Mononuclear cell (primary cell): ENCODE measurements at regions not wholly inside any gene's neighbourhood (a gene's known extent, or its start where the extent isn't known, plus 50 kb on each side); places are given as distances from the start of the nearest gene placed in this dataset.
"Not testable (repeated sequence)": the region's sequence is repeated elsewhere in the genome, so short reads cannot be mapped to it uniquely, and the experiment has no call there.

Source experiments
- H3K27me3 ChIP-seq: 2 replicates; pipeline ENCODE4 v1.6.0; 2011; ENCODE audit warnings: low read length, control low read depth; ENCODE audit not compliant: insufficient read depth
- H3K4me1 ChIP-seq: 2 replicates; pipeline ENCODE4 v1.5.1; 2011; ENCODE audit warnings: mild to moderate bottlenecking, low read length, control low read depth; ENCODE audit not compliant: insufficient read depth
- H3K4me3 ChIP-seq: 2 replicates; pipeline ENCODE4 v1.5.1; 2011; ENCODE audit warnings: mild to moderate bottlenecking, low read length, moderate library complexity
- H3K9me3 ChIP-seq: 2 replicates; pipeline ENCODE4 v1.5.1; 2011; ENCODE audit warnings: low read depth, mild to moderate bottlenecking, control low read depth, low read length

DNA sequence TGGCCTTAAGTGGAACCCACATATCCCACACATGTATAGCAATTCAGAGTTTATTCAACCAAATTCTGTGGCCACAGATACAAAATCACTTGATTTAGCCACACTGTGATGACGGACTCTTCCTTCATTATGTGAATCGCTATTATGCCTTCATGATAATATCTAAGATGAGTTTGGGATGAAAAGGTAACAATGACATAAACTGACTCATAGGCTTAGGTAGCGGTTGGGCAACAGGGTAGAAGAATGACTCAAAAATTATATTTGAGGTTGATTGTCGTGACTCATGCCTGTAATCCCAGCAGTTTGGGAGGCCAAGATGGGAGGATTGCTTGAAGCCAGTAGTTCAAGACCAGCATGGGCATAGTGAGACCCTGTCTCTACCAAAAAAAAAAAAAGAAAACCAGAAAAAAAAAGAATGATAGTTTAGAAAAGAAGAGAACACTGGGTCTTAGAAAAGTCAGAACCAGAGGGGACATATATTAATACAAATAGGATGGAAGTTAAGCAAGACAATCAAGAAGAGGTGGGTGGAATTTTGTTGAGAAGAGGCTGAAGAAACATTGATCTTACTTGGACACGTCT, 70.4 kb upstream of the USP9X start:
- Histone ChIP-seq H3K9me3 (no peaks in the 10 kb centered on the region), H3K4me1 (peaks cover 8% of the 10 kb centered on the region), H3K4me3 (no peak overlapping the region), H3K27me3 (no peaks in the 10 kb centered on the region)

DNA sequence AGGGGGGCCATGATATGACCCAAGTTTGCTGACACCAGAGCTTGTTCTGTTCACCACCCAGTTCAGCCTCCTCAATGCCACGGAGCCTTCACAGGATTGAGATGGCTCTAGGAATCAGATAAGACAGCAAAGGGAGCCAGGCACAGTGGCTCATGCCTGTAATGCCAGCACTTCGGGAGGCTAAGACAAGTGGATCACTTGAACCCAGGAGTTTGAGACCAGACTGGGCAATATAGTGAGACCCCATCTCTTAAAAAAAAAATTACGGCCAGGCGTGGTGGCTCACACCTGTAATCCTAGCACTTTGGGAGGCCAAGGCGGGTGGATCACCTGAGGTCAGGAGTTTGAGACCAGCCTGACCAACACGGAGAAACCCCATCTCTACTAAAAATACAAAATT, 67.5 kb upstream of the USP9X start:
- not testable (repeated sequence) for H3K4me3 ChIP-seq, H3K4me1 ChIP-seq, H3K27me3 ChIP-seq, H3K9me3 ChIP-seq

- not testable (repeated sequence) for H3K27me3 ChIP-seq, H3K4me1 ChIP-seq, H3K4me3 ChIP-seq, H3K9me3 ChIP-seq
These were observed 66.7 kb upstream of the USP9X start for GRCh38 chrX:41018391-41019040.

DNA sequence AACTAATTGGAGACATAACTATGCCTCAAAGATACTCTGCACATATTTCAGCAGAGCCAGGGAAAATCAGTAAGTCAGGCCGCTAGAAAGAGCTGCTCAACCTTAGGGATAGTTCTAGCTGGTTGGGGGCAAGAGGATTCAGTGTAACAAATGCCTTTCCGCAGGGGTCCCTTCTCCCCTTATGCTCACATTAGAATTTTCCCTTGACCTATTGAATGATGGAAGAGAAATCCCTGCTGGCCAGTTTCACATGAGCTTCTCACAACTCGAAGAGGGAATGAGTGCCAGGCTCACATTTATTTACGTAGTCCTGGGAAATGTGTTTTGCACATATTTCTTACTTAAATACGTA, 66.2 kb upstream of the USP9X start:
- H3K27me3 ChIP-seq: no peaks in the 10 kb centered on the region
- H3K9me3 ChIP-seq: no peaks in the 10 kb centered on the region
- peaks cover 5% of the 10 kb centered on the region for H3K4me1 ChIP-seq
- no peak overlapping the region for H3K4me3 ChIP-seq

DNA sequence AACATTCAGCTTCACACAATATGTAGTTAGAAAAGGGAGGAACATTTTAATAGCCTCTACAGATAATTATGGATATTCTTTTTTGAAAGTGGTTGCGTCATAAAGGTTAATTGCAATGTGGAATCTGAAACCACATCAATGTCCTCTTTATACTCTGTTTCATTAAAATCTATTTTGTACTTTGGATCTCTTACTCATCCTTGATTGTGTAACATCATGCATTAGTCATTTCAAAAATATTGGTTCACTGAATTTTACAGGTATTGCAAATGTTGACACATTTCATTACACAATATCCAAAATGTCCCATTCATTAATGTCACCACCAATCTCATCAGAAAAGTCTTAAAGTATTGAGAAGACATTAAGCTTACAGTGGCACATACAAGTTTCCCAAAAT, 62.7 kb upstream of the USP9X start:
- Histone ChIP-seq H3K4me3 (no peak overlapping the region), H3K4me1 (peaks cover 5% of the 10 kb centered on the region), H3K27me3 (no peaks in the 10 kb centered on the region), H3K9me3 (no peaks in the 10 kb centered on the region)

DNA sequence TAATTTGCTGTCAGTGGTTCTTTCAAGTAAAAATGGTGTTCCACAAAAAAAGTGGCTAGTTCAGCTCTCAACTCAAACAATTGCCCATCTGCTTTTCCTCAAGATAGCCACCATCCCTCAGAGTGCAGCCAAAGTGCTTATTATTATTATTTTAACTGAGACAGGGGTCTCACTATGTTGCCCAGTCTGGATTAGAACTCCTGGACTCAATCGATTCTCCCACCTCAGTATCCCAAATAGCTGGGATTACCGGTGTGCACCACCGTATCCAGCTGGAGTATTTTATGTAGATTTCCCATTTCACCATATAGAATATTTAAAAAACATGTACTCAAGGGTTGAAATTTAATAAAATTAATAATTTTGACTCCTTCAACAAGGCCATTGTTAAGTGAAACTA, 62.1 kb upstream of the USP9X start:
- H3K9me3 ChIP-seq: no peaks in the 10 kb centered on the region
- no peak overlapping the region for H3K4me3 ChIP-seq
- H3K27me3 ChIP-seq: no peaks in the 10 kb centered on the region
- H3K4me1 ChIP-seq: peaks cover 5% of the 10 kb centered on the region

DNA sequence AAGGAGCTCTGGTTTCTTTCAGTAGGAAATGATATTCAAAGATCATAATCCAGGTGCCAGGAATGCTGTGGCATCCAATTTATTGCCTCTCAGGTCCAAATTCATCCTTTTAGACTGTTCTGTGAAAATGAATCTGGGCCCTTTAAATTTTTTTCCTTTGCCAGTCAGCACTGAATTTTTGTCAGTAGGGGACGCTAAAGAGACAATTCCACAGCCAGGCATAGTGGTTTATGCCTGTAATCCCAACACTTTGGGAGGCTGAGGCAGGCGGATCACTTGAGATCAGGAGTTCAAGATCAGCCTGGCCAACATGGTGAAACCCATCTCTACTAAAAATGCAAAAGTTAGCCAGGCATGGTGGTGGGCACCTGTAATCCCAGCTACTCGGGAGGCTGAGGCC, 60.9 kb upstream of the USP9X start:
- not testable (repeated sequence) for H3K4me3 ChIP-seq, H3K27me3 ChIP-seq, H3K9me3 ChIP-seq, H3K4me1 ChIP-seq

DNA sequence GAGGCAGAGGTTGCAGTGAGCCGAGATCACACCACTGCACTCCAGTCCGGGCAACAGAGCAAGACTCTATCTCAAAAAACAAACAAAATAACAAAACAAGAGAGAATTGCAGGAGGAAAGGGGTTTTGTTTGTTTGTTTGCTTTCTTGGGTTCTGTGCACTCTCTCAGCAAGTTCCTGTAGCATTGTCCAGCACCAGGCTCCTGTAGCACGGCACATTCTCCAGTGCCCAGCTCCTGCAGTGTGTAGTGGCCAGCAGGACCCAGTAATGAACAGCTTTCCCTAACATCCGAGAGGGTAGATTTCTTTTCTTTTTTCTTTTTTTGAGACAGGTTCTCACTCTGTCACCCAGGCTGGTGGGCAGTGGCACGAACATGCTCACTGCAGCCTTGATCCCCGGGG, 60.5 kb upstream of the USP9X start:
- peaks cover 5% of the 10 kb centered on the region for H3K4me1 ChIP-seq

GRCh38 chrX:41025926-41026701, 59.1 kb upstream of the USP9X start:
- no peaks in the 10 kb centered on the region for H3K27me3 ChIP-seq
- no peaks in the 10 kb centered on the region for H3K9me3 ChIP-seq
- peaks cover 5% of the 10 kb centered on the region for H3K4me1 ChIP-seq
- H3K4me3 ChIP-seq: no peak overlapping the region

More for the DNA sequence above, 60.5 kb upstream of the USP9X start:
- H3K4me3 ChIP-seq: no peak overlapping the region
- H3K27me3 ChIP-seq: no peaks in the 10 kb centered on the region
- H3K9me3 ChIP-seq: no peaks in the 10 kb centered on the region

DNA sequence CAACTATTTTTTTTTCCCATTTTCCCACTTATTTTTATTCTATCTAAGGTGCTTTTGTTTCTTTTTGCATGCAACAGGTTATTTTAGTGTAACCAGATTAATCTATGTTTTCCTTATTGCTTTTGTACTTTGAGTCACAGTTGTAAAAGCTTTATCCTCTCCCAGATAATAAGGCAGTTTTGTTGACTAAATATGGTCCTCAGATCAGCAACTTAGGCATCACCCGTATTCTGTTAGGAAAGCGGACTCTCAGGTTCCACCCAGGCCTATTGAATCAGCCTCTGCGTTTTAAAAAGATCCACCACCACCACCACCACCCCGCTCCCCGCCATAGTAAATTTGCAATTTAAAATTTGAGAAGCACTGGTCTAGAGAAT, 58.6 kb upstream of the USP9X start:
- Histone ChIP-seq H3K27me3 (no peaks in the 10 kb centered on the region), H3K9me3 (no peaks in the 10 kb centered on the region), H3K4me1 (peaks cover 5% of the 10 kb centered on the region), H3K4me3 (no peak overlapping the region)

DNA sequence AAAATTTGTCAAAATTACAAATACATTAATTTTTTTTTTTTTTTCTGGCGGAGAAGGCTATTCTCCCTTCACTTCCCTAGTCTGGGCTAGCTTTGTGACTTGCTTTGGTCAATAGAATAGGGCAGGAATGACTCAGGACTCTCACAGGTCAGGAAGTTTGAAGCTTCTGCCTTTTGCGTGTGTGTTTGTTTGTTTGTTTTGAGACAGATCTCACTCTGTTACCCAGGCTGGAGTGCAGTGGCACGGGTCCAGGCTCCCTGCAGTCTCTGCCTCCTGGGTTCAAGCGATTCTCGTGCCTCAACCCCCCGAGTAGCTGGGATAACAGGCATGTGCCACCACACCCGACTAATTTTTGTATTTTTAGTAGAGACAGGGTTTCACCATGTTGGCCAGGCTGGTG, 55.9 kb upstream of the USP9X start:
- Histone ChIP-seq H3K4me3 (no peak overlapping the region), H3K4me1 (no peaks in the 10 kb centered on the region), H3K9me3 (no peaks in the 10 kb centered on the region), H3K27me3 (no peaks in the 10 kb centered on the region)

DNA sequence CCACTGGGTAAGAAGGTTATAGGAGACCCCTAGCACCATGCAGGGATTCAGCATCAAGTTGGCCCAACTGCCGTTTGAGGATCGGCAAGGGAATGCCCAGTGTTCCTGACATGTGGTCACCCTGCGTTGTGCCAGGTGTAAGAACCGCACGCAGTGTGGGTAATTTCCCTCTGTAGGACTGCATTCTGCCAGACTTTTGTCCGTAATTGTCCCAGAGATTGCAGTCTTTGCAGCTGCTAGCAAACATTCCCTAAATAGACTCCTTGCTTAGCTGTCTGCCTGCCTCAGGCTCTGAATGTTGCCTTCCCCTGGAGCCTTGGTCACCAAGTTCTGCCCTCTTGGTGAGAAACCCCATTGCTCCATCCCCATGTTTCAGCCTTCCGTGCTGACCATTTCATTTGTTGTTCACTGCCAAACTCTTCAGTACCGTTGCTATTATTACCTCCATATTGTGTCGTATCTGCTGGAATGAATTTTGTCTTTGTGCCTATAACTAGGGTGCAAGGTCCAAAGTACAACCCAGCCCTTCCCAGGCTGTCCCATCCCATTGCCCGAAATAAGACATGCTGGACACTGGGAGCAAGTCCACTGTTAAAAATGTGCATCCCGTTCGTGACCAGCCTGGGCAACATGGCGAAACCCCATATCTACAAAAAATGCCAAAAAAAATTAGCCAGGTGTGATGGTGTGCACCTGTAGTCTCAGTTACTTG, 53.8 kb upstream of the USP9X start:
- H3K9me3 ChIP-seq: no peaks in the 10 kb centered on the region
- no peaks in the 10 kb centered on the region for H3K27me3 ChIP-seq
- H3K4me1 ChIP-seq: no peaks in the 10 kb centered on the region
- H3K4me3 ChIP-seq: no peak overlapping the region

DNA sequence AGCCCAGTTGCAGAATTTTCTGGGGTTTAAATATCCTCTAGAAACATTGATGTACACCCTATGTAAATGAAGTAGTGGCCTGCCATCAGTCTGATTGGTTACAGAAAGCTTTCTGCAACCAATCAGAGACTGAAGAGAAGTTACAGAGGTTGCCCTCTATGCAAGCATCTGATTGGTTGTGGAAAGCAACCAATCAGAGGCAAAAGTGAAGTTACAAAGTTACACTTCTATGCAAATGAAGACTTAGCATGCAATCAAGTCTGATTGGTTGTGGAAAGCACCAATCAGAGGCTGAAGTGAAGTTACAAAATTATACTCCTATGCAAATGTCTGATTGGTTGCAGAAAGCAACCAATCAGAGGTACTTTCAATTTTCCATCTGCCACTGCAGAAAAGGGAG, 51.9 kb upstream of the USP9X start:
- no peaks in the 10 kb centered on the region for H3K4me1 ChIP-seq
- H3K27me3 ChIP-seq: no peaks in the 10 kb centered on the region
- H3K4me3 ChIP-seq: no peak overlapping the region
- no peaks in the 10 kb centered on the region for H3K9me3 ChIP-seq

- not testable (repeated sequence) for H3K27me3 ChIP-seq, H3K4me1 ChIP-seq, H3K9me3 ChIP-seq, H3K4me3 ChIP-seq
These were observed 50.3 kb upstream of the USP9X start for GRCh38 chrX:41034902-41035301.
